GM11168 (cell line): ENCODE measurements at regions not wholly inside any gene's neighbourhood (a gene's known extent, or its start where the extent isn't known, plus 50 kb on each side); places are given as distances from the start of the nearest gene placed in this dataset.

ENCODE experiments used
- in situ Hi-C: fragments of 300-500 bp; cut with MboI; formaldehyde crosslinking; loops from one replicate; pipeline ENCODE4 v1.12.0; 2022; ENCODE audit warnings: low sequenced_read_pairs; ENCODE audit not compliant: unreplicated experiment

GRCh38 chr12:92089559-92089958 lies 56.1 kb downstream of the BTG1 start:
- in situ Hi-C loops, result no loop called here

- in situ Hi-C loops, result no loop called here
These were observed 56.8 kb downstream of the BTG1 start for GRCh38 chr12:92088805-92089204.

GRCh38 chr12:92085736-92086040 lies 60.0 kb downstream of the BTG1 start:
- in situ Hi-C loops, result no loop called here

- in situ Hi-C loops, result no loop called here
These were observed 60.5 kb downstream of the BTG1 start for GRCh38 chr12:92085040-92085735.

GRCh38 chr12:92080911-92081285 lies 64.7 kb downstream of the BTG1 start:
- in situ Hi-C loops, result no loop called here

GRCh38 chr12:92079054-92079385 lies 66.6 kb downstream of the BTG1 start:
- in situ Hi-C loops, result no loop called here

- in situ Hi-C loops, result no loop called here
These were observed 67.2 kb downstream of the BTG1 start for GRCh38 chr12:92078167-92079053.

GRCh38 chr12:92077530-92077929 lies 68.1 kb downstream of the BTG1 start:
- in situ Hi-C loops, result no loop called here

GRCh38 chr12:92076101-92076500 lies 69.5 kb downstream of the BTG1 start:
- in situ Hi-C loops, result no loop called here

GRCh38 chr12:92075425-92075914 lies 70.2 kb downstream of the BTG1 start:
- in situ Hi-C loops, result no loop called here

- in situ Hi-C loops, result no loop called here
These were observed 70.8 kb downstream of the BTG1 start for GRCh38 chr12:92074889-92075288.

- in situ Hi-C loops, result no loop called here
These were observed 72.6 kb downstream of the BTG1 start for GRCh38 chr12:92073094-92073493.

- in situ Hi-C loops, result no loop called here
These were observed 73.5 kb downstream of the BTG1 start for GRCh38 chr12:92072112-92072511.

GRCh38 chr12:92070864-92071445 lies 74.7 kb downstream of the BTG1 start:
- in situ Hi-C loops, result no loop called here

GRCh38 chr12:92070054-92070863 lies 75.4 kb downstream of the BTG1 start:
- in situ Hi-C loops, result no loop called here

- in situ Hi-C loops, result no loop called here
These were observed 77.2 kb downstream of the BTG1 start for GRCh38 chr12:92068459-92068858.

- in situ Hi-C loops, result no loop called here
These were observed 80.0 kb downstream of the BTG1 start for GRCh38 chr12:92065639-92066038.

- in situ Hi-C loops, result no loop called here
These were observed 80.6 kb downstream of the BTG1 start for GRCh38 chr12:92065018-92065499.

- in situ Hi-C loops, result no loop called here
These were observed 81.2 kb downstream of the BTG1 start for GRCh38 chr12:92064422-92064821.

GRCh38 chr12:92063641-92064040 lies 82.0 kb downstream of the BTG1 start:
- in situ Hi-C loops, result no loop called here
